B cell (primary cell): ENCODE measurements at regions not wholly inside any gene's neighbourhood (a gene's known extent, or its start where the extent isn't known, plus 50 kb on each side); places are given as distances from the start of the nearest gene placed in this dataset.
"Not testable (repeated sequence)": the region's sequence is repeated elsewhere in the genome, so short reads cannot be mapped to it uniquely, and the experiment has no call there.

Experiments
- CTCF ChIP-seq: fragments of 200-600 bp; IDR thresholded peaks from one replicate; pipeline ENCODE4 v1.8.0; 2022; ENCODE audit warnings: antibody characterized with exemption, mild to moderate bottlenecking
- EZH2 ChIP-seq: IDR thresholded peaks from 2 replicates; pipeline ENCODE4 v1.6.1; 2012; ENCODE audit warnings: borderline replicate concordance, low read depth, mild to moderate bottlenecking, moderate library complexity, low read length; ENCODE audit not compliant: insufficient read depth, poor library complexity, severe bottlenecking

DNA sequence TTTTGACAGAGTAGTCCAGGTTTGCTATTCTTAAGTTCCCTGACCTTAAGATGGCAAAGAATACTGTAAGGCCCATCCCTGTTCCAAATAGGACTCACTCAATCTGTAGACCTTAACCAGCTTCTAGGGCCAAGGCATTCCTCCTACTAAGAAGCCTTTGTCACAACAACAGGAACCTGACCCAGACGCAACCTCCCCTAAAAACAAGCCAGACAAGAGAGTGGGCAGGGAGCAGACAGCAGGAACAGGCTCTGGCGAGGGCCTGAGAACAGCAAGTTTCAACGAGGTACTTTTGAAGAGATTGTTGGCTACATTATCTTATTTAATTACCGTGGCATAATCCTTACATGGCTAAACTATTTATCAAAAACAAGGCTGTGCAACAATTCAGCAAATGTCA is 58.1 kb upstream of the NBPF11 start:
- TF ChIP-seq CTCF, EZH2: not testable (repeated sequence)
